KMS-11 (cell line): ENCODE measurements at regions not wholly inside any gene's neighbourhood (a gene's known extent, or its start where the extent isn't known, plus 50 kb on each side); places are given as distances from the start of the nearest gene placed in this dataset.

Experiments used
- H2AFZ ChIP-seq: fragments of 200-600 bp; sonication (generic); 2 replicates; pipeline ENCODE4 v1.6.1; 2016; ENCODE audit warnings: antibody characterized with exemption, mixed run types, low read depth
- H3K27ac ChIP-seq: fragments of 200-600 bp; sonication (generic); 2 replicates; pipeline ENCODE4 v1.6.1; 2016; ENCODE audit warnings: mild to moderate bottlenecking, mixed run types
- H3K27me3 ChIP-seq: fragments of 200-600 bp; sonication (generic); 2 replicates; pipeline ENCODE4 v1.6.1; 2017; ENCODE audit warnings: mild to moderate bottlenecking, low read depth, mixed run types, moderate library complexity; ENCODE audit not compliant: insufficient read depth
- H3K36me3 ChIP-seq: fragments of 200-600 bp; sonication (generic); 2 replicates; pipeline ENCODE4 v1.6.1; 2017; ENCODE audit warnings: mild to moderate bottlenecking, mixed run types; ENCODE audit not compliant: insufficient read depth
- H3K4me1 ChIP-seq: fragments of 200-600 bp; sonication (generic); 2 replicates; pipeline ENCODE4 v1.6.1; 2016; ENCODE audit warnings: mild to moderate bottlenecking, low read depth, mixed run types; ENCODE audit not compliant: poor library complexity, severe bottlenecking
- H3K4me2 ChIP-seq: fragments of 200-600 bp; sonication (generic); 2 replicates; pipeline ENCODE4 v1.7.0; 2016; ENCODE audit warnings: mild to moderate bottlenecking, mixed run types
- H3K4me3 ChIP-seq: fragments of 200-600 bp; sonication (generic); IDR thresholded peaks from 2 replicates; pipeline ENCODE4 v1.6.1; 2017; ENCODE audit warnings: low read depth, low read length, mixed read lengths; ENCODE audit not compliant: insufficient read depth
- H3K79me2 ChIP-seq: fragments of 200-600 bp; sonication (generic); 2 replicates; pipeline ENCODE4 v1.6.1; 2016; ENCODE audit warnings: low read depth, mixed run types; ENCODE audit not compliant: insufficient read depth
- H3K9ac ChIP-seq: fragments of 200-600 bp; sonication (generic); 2 replicates; pipeline ENCODE4 v1.6.1; 2016; ENCODE audit warnings: mild to moderate bottlenecking, mixed run types
- H4K20me1 ChIP-seq: fragments of 200-600 bp; sonication (generic); 2 replicates; pipeline ENCODE4 v1.6.1; 2016; ENCODE audit warnings: mild to moderate bottlenecking, mixed run types; ENCODE audit not compliant: insufficient read depth
- TF ChIP-seq, protein P1 (sequence below): fragments of 200-600 bp; sonication (generic); conservative IDR thresholded peaks from 2 replicates; pipeline ENCODE4 v1.6.1; 2017; ENCODE audit warnings: low read depth, mild to moderate bottlenecking, antibody characterized with exemption, low read length, moderate library complexity, mixed read lengths

DNA sequence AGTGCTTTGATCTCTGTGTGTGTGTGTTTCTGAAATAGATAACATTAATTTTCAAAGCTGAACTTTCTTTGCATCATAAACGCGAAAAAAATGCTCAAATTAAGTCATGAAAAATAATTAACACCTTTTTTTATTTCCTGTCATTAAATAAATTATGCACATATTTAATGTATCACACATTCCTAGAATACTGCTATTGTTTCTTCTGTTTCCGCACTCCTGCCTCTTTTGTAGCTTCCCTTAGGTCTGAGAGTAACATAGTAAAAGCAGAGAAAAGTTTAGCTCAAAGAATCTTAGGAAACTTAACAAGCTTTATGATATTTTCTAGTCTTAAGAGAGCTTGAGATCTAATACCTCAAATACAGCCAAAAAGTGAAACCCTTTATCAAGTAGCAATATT, 504.2 kb downstream of the JRKL start:
- H3K79me2 ChIP-seq, result no peaks in the 10 kb centered on the region
- H3K27ac ChIP-seq, result no peak overlapping the region
- no peak overlapping the region for H3K4me3 ChIP-seq
- H3K4me2 ChIP-seq, result no peak overlapping the region
- no peak overlapping the region for H3K9ac ChIP-seq
- no peaks in the 10 kb centered on the region for H3K36me3 ChIP-seq
- no peaks in the 10 kb centered on the region for H3K4me1 ChIP-seq
- H3K27me3 ChIP-seq, result no peaks in the 10 kb centered on the region
- no peak overlapping the region for H2AFZ ChIP-seq
- no peaks in the 10 kb centered on the region for H4K20me1 ChIP-seq
- TF ChIP-seq, protein P1, sequence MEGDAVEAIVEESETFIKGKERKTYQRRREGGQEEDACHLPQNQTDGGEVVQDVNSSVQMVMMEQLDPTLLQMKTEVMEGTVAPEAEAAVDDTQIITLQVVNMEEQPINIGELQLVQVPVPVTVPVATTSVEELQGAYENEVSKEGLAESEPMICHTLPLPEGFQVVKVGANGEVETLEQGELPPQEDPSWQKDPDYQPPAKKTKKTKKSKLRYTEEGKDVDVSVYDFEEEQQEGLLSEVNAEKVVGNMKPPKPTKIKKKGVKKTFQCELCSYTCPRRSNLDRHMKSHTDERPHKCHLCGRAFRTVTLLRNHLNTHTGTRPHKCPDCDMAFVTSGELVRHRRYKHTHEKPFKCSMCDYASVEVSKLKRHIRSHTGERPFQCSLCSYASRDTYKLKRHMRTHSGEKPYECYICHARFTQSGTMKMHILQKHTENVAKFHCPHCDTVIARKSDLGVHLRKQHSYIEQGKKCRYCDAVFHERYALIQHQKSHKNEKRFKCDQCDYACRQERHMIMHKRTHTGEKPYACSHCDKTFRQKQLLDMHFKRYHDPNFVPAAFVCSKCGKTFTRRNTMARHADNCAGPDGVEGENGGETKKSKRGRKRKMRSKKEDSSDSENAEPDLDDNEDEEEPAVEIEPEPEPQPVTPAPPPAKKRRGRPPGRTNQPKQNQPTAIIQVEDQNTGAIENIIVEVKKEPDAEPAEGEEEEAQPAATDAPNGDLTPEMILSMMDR, result no peak

DNA sequence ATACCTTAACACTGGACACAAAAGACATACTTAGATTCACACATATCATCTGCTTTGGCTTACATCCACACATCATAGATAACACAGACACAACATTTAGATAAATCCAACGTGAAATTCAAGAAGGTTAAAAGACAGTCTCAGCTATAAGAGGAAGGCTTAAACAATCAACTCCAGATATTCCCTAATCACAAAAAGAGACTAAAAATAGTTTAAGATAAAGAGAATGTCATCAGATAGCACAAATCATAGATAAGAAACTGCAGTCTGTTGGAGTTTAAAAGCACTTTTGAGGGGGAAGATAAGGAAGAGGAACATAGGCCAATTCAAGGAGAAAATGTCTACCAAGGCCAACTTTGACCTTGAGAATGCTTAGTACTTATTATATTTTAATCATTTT, 504.8 kb downstream of the JRKL start:
- Histone ChIP-seq H3K4me3 (no peak overlapping the region), H3K9ac (no peak overlapping the region), H3K79me2 (no peaks in the 10 kb centered on the region), H3K4me1 (no peaks in the 10 kb centered on the region), H2AFZ (no peak overlapping the region), H3K36me3 (no peaks in the 10 kb centered on the region), H3K27ac (no peak overlapping the region), H3K27me3 (no peaks in the 10 kb centered on the region), H4K20me1 (no peaks in the 10 kb centered on the region), H3K4me2 (no peak overlapping the region)
- TF ChIP-seq, protein P1, result no peak

DNA sequence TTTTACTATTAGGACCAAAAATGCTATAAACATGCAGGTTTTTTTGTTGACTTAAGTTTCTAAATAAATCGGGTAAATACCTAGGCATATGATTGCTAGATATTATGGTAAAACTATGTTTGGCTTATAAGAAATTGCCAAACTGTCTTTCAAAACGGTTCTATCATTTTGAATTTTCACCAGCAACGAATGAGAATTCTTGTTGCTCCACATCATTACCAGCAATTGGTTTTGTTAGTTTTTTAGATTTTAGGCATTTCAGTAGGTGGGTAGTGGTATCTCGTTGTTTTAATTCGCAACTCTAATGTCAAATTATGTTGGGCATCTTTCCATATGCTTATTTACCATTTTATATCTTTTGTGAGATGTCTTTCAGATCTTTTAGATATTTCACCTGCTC, 510.2 kb downstream of the JRKL start:
- no peaks in the 10 kb centered on the region for H4K20me1 ChIP-seq
- H3K4me1 ChIP-seq, result no peaks in the 10 kb centered on the region
- no peaks in the 10 kb centered on the region for H3K36me3 ChIP-seq
- H3K4me3 ChIP-seq, result no peak overlapping the region
- no peaks in the 10 kb centered on the region for H3K79me2 ChIP-seq
- no peak overlapping the region for H3K27ac ChIP-seq
- TF ChIP-seq, protein P1, result no peak
- no peak overlapping the region for H3K9ac ChIP-seq
- H3K4me2 ChIP-seq, result no peak overlapping the region
- no peaks in the 10 kb centered on the region for H3K27me3 ChIP-seq
- no peak overlapping the region for H2AFZ ChIP-seq

DNA sequence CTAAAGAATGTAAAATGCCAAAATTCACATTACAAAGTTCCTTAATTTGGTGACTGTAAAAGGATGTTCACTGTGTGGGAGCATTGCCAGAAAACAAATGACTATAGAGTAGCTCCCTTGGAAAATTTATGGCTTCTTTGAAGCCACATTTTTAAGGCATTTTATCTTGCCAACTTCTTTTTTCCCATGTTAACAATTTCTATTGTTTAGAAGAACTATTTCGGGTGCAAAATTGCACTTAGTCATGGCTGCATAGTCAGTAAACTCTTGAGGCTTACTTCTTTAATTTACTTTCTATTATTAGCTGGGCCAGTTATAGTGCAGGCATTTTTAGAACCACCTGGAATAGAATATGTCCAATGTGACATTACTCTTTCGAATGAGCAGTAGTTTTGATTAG, 515.3 kb downstream of the JRKL start:
- no peaks in the 10 kb centered on the region for H3K79me2 ChIP-seq
- H3K4me2 ChIP-seq, result no peak overlapping the region
- H3K4me1 ChIP-seq, result no peaks in the 10 kb centered on the region
- no peaks in the 10 kb centered on the region for H4K20me1 ChIP-seq
- TF ChIP-seq, protein P1, result no peak
- H3K27ac ChIP-seq, result no peak overlapping the region
- H3K4me3 ChIP-seq, result no peak overlapping the region
- H2AFZ ChIP-seq, result no peak overlapping the region
- H3K9ac ChIP-seq, result no peak overlapping the region
- no peaks in the 10 kb centered on the region for H3K27me3 ChIP-seq
- no peaks in the 10 kb centered on the region for H3K36me3 ChIP-seq

DNA sequence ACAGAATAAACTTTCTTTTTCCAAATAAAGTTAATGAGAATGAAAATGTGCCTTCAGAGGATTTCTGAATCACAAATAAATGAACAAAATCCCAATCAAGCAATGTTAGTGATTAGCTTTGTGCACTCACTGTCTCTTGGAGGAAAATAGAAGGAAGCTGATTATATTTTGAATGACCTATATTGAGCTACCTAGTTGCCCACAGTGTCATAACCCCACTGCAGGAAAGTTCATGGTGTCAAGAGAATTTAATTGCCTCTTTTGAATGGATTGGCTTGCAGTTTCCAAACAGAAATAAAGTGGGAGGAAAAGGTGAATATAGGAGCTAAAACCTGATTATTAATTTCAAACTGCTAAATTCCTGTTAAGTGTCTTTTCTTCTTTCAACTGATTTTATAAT, 515.9 kb downstream of the JRKL start:
- Histone ChIP-seq H3K4me3 (no peak overlapping the region), H4K20me1 (no peaks in the 10 kb centered on the region), H3K4me1 (no peaks in the 10 kb centered on the region), H3K36me3 (no peaks in the 10 kb centered on the region), H3K79me2 (no peaks in the 10 kb centered on the region), H3K4me2 (no peak overlapping the region), H3K9ac (no peak overlapping the region), H2AFZ (no peak overlapping the region), H3K27ac (no peak overlapping the region), H3K27me3 (no peaks in the 10 kb centered on the region)
- TF ChIP-seq, protein P1, result no peak
